HG03442 (cell line): ENCODE measurements at regions not wholly inside any gene's neighbourhood (a gene's known extent, or its start where the extent isn't known, plus 50 kb on each side); places are given as distances from the start of the nearest gene placed in this dataset.

Experiments
- ATAC-seq: cut with Tn5 transposase; IDR thresholded peaks from one replicate; pipeline ENCODE4 v1.9.1; 2021; ENCODE audit warnings: mild to moderate bottlenecking, moderate library complexity; ENCODE audit not compliant: unreplicated experiment

- no peak for ATAC-seq
Observed at GRCh38 chr3:57009802-57010201, 50.7 kb upstream of the SPATA12 start.

- no peak for ATAC-seq
Observed at GRCh38 chr3:57009367-57009766, 51.1 kb upstream of the SPATA12 start.

GRCh38 chr3:57007521-57008460, 52.7 kb upstream of the SPATA12 start:
- no peak for ATAC-seq

GRCh38 chr3:57006949-57007419, 53.5 kb upstream of the SPATA12 start:
- ATAC-seq = no peak

GRCh38 chr3:57006179-57006657, 54.2 kb upstream of the SPATA12 start:
- no peak for ATAC-seq

GRCh38 chr3:57004229-57004628, 56.2 kb upstream of the SPATA12 start:
- no peak for ATAC-seq

DNA sequence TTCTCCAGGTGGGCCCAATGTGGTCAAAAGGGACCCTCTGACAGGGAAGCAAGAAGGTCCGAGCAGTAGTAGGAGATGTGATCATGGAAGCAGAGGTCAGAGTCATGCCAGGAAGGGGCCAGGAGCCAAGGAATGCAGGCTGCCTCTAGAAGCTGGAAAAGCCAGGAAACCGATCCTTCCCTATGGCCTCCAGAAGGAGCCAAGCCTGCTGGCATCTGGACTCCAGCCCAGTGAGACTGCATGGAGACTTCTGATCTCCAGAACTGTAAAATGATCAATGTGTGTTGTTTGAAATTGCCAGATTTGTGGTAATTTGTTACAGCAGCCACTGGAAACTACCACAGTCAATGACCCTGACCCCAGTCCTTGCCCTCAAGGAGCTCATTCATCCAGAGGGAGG, 56.8 kb upstream of the SPATA12 start:
- ATAC-seq = no peak

GRCh38 chr3:57001356-57001755, 59.1 kb upstream of the SPATA12 start:
- no peak for ATAC-seq

DNA sequence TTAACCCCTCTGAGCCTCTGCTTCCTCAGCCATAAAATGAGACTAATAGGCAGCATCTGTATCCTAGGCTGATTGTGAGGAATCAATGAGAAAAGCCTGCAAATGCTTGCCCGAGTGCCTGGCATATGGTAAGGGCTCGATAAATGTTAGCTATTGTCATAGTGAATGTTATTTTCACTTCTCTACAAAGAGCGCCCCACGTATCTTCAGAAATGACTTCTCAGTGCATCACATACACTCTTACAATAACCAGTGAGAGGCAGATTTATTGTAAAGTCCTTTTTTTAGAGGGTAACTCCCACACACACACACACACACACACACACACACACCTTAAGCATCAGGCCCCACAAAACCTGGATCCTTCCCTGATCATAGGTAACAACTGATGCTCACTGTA, 60.5 kb upstream of the SPATA12 start:
- no peak for ATAC-seq

DNA sequence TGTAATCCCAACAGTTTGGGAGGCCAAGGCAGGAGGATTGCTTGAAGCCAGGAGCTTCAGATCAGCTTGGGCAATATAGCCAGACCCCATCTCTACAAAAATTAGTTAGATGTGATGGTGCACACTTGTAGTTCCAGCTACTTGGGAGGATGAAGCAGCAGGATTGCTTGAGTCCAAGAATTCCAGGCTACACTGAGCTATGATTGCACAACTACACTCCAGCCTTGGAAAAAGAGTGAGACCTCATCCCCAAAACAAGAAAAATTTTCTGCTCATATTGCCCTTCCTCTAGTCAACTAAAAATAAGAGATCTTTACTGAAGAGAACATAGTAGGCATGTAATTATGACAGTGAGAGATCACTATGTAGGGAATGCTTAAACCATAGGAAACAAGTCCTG, 60.9 kb upstream of the SPATA12 start:
- no peak for ATAC-seq

- no peak for ATAC-seq
Observed at GRCh38 chr3:56998076-56998529, 62.4 kb upstream of the SPATA12 start.

- ATAC-seq = no peak
Observed at GRCh38 chr3:56997675-56998074, 62.8 kb upstream of the SPATA12 start.

DNA sequence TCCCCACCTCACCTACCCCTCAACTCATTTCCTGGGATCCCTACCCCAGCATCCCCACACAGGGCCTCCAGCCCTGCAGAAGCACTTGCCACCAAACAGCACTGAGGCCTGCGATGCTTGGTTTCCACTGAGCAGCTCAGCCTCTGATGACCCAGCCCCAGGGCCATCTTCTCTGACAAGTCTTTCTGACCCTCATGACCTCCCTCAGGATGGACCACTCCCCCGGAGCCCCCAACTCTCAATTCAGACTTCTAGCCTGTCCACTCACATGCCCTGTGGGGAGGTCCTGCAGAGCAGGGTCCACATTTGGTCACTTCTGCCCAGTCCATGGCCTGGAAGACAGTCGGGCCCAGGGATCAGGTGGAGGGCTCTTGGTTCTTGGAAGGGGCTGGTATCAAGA, 63.4 kb upstream of the SPATA12 start:
- ATAC-seq = no peak

- no peak for ATAC-seq
Observed at GRCh38 chr3:56994391-56994790, 66.1 kb upstream of the SPATA12 start.

DNA sequence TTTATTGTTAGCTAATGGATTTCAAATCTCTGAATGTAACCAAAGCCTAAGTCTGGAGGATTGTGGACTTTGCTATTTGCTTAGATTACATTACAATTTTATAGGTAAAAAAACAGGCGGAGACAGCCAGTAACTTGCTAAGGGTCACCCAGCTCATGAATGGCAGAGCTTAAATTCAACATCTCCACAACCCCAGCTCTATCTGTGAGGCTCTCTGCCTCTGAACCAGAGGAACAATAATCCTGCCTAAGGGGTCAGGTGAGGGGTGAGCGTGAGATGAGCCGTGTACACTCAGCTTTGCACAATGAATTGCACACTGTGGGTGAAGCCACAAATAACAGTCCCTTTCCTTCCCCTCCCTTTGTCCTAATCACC, 69.8 kb upstream of the SPATA12 start:
- ATAC-seq = no peak

- no peak for ATAC-seq
Observed at GRCh38 chr3:56989977-56990640, 70.4 kb upstream of the SPATA12 start.

- ATAC-seq = no peak
Observed at GRCh38 chr3:56989169-56989976, 71.1 kb upstream of the SPATA12 start.

- no peak for ATAC-seq
Observed at GRCh38 chr3:56988458-56989168, 71.9 kb upstream of the SPATA12 start.

- ATAC-seq = no peak
Observed at GRCh38 chr3:56987238-56987895, 73.1 kb upstream of the SPATA12 start.

DNA sequence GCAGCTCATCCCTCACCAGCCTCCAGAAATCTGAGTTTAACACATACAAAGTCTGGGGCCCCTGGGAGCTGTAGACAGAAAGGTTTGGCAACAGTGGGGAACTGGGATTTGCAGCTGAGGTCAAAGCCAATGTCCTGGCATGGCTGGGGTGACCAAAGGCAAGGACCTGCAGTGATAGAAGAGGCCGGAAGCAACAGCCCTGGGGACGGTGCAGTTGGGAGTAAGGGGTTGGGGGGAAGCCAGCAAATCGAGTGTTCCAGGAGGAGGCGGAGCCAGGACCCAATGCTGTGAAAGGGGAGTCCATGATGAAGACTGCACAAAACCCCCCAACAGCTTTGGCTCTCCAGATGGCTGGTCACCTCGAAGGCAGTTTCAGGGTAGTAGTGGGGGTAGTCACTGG, 74.1 kb upstream of the SPATA12 start:
- ATAC-seq = no peak
